GM18502 (cell line): ENCODE measurements at regions not wholly inside any gene's neighbourhood (a gene's known extent, or its start where the extent isn't known, plus 50 kb on each side); places are given as distances from the start of the nearest gene placed in this dataset.
"Not testable (repeated sequence)": the region's sequence is repeated elsewhere in the genome, so short reads cannot be mapped to it uniquely, and the experiment has no call there.

Experiments
- ATAC-seq: cut with Tn5 transposase; IDR thresholded peaks from one replicate; pipeline ENCODE4 v1.9.1; 2021; ENCODE audit warnings: mild to moderate bottlenecking; ENCODE audit not compliant: unreplicated experiment, poor library complexity

DNA sequence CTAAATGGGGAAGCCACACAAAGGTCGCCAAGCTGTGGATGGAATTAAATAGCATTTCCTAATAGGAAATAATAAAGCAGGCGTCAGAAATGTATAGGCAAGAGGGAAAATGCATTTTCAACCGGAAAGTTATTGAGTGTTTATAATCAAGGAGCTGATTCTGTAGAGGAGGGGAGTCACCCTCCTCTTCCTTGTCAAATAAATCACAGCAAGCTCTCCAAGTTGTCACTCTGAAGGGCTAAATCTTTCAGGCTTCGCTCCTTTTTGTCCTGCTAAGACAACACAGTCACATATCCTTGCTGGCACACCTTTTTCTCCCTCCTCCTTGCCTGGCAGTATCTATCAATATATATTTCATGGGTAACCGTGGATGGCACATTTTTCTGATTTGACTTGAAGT, 338.4 kb downstream of the SATB1 start:
- no peak for ATAC-seq

DNA sequence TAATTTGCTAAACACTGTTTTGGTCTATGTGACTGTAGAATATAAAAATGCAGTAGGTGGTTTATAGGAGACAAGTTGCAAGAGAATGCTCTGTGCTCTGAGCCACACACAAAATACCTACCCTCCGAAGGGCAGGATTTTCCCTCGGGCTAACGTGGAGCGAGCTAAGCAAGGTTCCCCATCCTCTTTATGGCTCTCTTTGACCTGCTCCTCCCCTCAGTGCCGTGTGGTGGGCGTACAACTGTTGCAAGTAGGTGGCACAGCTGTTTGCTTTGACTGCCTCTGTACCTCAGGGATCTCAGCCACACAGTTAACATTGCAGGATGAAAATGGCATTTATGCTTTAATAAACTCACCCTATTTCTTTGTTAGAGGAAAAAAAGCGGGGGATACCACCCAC, 339.1 kb downstream of the SATB1 start:
- ATAC-seq: no peak

GRCh38 chr3:18085429-18085828, 339.7 kb downstream of the SATB1 start:
- no peak for ATAC-seq

DNA sequence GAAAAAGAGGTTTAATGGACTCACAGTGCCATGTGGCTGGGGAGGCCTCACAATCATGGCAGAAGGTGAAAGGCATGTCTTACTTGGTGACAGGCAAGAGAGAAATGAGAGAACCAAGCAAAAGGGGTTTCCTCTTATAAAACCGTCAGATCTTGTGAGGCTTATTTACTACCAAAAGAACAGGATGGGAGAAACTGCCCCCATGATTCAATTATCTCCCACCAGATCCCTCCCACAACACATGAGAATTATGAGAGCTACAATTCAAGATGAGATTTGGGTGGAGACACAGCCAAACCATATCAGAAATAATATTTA, 340.8 kb upstream of the TBC1D5 start:
- not testable (repeated sequence) for ATAC-seq

DNA sequence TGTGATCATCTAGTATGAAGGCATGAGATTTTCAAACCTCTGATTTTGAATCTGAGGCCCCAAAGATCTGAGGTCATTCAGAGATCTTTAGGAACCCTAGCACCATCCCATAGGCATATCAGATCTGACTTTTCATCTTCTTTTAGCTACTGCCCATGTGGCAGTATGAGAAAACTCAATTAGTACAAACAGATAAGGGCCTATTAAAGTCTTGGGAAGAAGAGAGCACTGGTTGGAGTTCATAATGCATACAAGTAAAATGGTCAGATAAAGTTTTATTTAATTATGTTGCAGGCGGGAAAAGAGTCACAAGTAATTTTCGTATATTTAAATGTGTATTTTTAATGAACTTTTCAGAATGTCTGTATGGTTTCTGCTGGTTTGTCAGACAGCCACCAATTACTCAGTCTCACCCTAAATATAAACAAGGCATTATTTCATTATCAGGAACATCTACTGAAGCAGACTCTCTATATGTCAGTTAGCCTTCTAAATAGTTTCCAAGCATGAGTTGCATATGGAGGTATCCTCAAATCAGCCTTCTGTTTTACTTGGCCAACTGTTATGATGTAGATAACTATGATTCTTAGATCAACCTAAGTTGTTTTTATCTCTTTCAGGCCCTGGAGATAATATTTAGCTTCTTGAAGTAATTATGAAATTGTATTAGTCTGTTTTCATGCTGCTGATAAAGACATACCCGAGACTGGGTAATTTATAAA, 340.3 kb upstream of the TBC1D5 start:
- no peak for ATAC-seq

DNA sequence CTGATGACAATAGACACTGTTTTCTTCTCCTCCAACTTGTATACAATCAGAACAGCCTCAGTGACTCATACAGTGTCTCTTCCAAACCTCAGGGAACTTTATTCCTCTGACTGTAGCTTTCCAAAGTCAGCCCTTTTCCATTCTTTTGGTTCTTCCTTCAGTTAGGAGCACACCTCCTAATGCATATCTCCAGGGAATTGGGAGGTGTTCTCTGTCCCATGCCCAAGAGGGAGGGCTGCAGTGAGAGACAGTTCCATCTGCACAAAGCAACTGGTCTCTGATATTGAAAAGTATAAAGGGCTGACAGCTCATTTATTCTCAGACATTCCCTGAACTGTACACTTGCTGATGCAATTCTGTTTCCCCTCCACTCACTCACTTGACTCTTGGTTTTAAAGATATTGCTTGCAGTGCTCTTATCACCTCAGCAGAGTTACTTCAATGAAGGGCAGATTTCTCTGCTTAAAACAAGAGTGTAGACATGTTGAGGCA, 337.8 kb upstream of the TBC1D5 start:
- no peak for ATAC-seq

DNA sequence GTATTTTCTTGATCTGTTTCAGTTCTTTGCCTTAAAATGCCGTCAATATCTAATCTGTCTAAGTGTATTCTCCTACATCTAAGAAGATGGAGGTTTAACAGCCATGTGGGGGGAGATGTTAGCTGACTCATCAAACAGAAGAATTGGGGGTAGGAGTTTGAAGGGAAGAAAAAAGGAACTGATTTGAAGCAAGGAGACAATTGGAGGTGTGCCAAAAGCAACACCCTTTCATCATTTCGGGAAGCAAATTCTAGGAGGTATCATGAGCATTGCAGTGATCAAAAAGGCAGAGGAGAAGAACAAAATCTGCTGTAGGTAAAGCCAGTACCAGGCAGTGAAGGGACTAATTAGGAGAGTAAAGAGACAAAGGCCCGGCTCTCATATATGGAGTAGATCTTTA, 337.3 kb upstream of the TBC1D5 start:
- no peak for ATAC-seq

- no peak for ATAC-seq
Measured at GRCh38 chr3:18079062-18079461, 336.6 kb upstream of the TBC1D5 start.

- no peak for ATAC-seq
Measured at GRCh38 chr3:18077128-18077840, 334.9 kb upstream of the TBC1D5 start.

- no peak for ATAC-seq
Measured at GRCh38 chr3:18076301-18076700, 333.9 kb upstream of the TBC1D5 start.

GRCh38 chr3:18075799-18076198, 333.4 kb upstream of the TBC1D5 start:
- ATAC-seq: no peak

GRCh38 chr3:18071833-18072232, 329.4 kb upstream of the TBC1D5 start:
- no peak for ATAC-seq

DNA sequence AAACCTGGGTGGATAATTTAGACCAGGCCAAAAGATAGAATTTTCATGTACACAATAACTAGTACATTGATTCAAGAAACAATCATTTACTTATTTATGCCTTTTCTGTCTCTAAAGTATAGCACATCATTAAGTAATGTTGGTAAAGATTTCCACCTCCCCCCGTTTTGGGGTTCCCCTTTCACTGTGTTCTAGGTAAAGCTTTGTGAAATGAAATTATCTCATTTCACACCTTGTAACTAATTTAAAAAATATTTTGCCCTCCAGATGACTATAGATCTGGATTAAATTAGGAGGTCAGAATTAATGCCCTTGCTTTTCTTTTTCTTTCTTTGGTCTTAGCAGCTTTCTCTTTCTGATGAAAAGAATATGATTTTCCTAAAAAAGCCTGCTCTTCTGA, 328.5 kb upstream of the TBC1D5 start:
- no peak for ATAC-seq

DNA sequence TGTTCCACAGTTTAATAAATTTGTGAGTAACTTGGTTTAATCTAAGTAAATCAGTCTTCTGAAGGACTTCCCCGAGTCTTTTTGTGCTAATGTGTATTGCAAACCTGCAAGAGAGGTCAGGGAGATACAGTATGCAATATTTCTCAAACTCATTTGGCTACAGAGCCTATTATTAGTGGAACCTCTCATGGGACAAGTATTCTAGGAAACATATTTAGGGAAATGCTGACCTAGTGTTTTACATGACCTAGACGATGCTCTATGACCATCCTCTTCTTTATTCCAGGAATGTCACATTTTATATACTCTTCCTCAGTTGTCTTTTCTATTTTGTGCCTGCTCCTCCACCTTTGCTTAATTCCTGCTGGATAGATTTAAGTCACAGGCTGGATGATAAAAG, 327.8 kb upstream of the TBC1D5 start:
- ATAC-seq: no peak

GRCh38 chr3:18069568-18069967, 327.1 kb upstream of the TBC1D5 start:
- no peak for ATAC-seq

DNA sequence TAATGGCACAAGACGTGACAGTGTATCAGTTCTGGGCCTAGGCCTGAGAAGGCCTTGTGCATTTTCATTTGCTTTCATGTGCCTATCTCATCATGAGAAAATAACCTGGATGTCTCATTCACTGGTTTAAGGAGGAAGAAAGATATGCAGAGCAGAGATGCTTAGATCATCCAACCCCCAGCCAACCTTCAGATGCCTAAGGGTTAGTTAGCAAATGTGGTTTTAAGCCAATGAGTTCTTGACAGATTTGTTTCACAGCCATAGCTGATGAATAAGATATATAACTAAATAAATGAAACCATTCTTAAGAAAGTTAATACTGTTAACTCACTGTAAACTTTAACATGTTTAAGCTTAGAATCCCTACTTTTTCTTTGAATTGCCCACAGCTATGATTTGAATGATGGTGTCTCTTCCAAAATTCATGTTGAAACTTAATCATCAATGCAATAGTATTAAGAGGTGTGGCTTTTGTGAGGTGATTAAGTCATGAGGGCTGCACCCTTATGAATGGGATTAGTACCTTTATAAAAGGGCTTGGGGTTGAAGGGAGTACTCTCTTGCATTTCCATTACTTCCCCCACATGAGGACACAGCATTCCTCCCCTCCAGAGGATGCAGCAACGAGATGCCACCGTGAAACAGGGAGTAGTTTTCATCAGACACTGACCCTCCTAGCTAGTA, 324.6 kb upstream of the TBC1D5 start:
- ATAC-seq: no peak

DNA sequence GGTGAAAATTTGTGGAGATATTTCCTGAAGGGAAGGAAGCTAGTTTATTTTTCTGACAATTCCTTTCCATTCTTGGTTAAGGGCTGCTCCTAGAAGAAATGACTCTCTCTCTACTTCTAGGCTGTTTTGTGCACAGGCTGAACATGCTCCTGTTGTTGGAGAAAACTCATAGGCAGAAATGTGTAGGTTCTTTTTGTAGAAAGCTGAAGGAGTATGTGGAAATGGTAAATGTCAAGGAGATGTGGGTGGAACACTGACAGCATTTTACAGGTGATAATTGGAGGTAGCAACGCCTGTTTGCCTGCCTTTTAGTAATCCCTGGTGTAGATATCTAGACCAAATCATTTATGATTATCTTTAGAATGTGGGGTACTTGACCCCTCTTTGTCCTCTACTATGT, 322.2 kb upstream of the TBC1D5 start:
- ATAC-seq: no peak

- ATAC-seq: no peak
Measured at GRCh38 chr3:18062657-18063025, 320.2 kb upstream of the TBC1D5 start.

DNA sequence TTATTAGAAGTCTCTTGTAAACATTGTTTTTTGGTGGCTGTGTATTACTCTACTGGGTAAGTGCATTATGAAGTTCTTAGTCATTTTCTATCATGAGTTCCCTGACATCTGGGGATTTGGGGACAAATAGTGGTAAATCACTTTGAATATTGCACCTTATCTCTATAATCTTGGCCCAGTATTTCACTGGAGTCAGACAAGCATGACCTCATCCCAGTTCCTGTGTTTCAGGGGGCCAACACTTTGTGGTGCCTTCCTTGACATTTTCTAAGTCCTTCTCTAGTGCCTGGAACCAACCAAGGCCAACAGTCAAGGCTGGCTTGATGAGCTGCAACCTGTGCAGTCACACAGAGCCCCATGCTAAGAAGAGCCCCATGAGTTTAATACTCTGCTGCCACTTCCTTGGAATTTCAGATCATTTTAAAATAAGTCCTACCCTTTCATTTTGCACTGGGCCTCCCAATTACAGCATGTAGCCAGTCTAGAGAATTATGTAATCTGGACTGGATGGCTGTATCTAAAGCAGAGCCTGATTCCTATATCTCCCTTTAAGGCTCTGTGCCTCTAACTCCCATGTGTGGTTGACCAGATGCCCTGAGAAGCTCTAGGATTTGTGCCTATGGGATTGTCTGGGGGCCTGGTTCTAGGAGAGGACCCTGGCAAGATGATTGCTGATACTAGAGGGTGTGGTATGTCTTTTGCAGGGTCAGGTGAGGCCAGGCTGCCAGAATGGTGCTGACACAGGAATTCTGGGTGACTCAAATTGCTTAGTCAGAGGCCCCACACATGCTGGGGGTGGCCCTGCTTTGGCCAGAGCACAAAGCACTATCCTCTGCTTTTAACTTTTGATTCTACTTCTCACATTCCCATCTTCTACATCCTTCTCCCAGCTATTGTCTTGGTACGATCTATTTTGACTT, 319.6 kb upstream of the TBC1D5 start:
- no peak for ATAC-seq

GRCh38 chr3:18058666-18059065, 316.2 kb upstream of the TBC1D5 start:
- no peak for ATAC-seq
